ENCODE measurements at regions not wholly inside any gene's neighbourhood (a gene's known extent, or its start where the extent isn't known, plus 50 kb on each side); places are given as distances from the start of the nearest gene placed in this dataset.
"Not testable (repeated sequence)": the region's sequence is repeated elsewhere in the genome, so short reads cannot be mapped to it uniquely, and the experiment has no call there.

DNA sequence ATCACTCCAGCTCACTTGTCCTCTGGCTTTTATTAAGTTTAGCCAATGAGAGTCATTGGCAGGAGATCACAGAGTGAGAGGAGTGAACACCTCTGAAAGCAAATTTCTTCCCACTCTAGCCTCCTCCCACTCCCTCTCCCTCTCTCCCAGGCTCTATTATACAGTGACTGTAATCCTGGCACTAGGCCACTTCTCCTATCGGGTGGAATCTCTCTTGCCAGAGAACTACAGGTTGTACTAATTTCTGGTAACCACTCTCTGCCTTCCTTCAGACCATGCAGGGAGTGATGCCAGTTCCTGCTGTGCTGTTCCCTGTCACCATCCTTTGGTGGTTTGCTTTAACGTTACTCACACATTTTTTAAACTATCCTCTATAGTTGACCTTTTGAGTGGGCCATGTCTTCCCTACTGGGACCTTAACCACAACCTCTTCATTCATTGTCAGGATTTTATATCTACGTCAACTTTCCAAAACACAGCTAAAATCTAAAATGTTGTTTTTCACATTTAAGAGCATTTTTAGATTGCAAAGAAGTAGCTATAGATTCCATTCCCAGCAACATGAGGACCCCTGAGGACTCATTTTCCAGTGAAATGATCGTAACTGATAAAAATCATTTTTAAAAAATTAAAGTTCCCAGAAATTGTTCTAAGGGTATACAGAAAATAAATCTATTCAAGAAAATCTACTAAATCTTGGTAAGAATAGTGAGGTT is 217.1 kb downstream of the MREG start:
- Mint-ChIP-seq H3K9me3 (no peaks in the 10 kb centered on the region), H3K27me3 (no peaks in the 10 kb centered on the region), H3K36me3 (ENCODE audit: low read depth) (no peaks in the 10 kb centered on the region), H3K27ac (no peak overlapping the region), H3K4me3 (no peak overlapping the region), H3K4me1 (peaks cover 15% of the 10 kb centered on the region)
- ChIA-PET CTCF (interaction anchor here (0.8 to 1.2 kb wide), 4 partner anchors 9 to 37 kb away, joined by 3 to 5 read pairs (median 3); no protein-coding TSS in a partner anchor), POLR2A (no interaction called here)
- peak; percentile 6 for DNase-seq

DNA sequence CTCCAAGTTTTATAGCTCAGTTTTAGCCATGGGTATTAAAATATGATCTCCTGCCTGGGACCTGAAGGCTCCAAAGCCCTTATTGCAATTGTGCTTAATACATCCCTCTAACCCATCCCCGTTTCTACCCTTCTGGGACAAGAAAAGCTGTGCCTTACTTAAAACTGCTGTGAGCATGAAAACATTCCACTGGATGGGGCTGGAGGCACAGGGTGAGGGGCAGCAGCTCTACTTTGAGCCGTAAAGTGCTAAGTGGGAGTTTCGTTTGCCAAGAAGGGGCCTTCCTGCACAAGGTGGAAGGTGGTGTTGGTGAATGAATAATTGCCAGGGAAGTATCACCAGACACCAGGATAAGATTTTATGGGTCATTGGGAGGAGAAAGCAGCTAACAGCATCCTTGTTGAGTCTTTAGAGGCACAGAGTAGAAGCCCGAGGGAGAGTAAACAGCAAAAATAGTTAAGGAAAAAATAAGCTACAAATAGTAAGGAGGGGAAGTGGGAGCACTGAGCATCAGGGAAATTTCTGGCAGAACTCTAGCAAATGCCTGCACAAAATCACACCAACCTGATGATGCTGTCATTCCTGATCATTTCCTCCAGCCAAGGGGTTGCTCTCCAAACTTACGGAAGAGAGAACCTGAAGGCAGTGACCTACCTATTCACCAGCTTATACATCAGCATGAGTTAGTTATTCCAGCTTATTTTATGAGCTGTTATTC is 218.4 kb downstream of the MREG start:
- no peak for DNase-seq
- H3K4me3 Mint-ChIP-seq = no peak overlapping the region
- CTCF ChIA-PET = interaction anchor here (0.6 to 1.2 kb wide), 3 partner anchors 9 to 306 kb away, joined by 3 to 4 read pairs (median 3); no protein-coding TSS in a partner anchor
- POLR2A ChIA-PET = no interaction called here
- peaks cover 15% of the 10 kb centered on the region for H3K4me1 Mint-ChIP-seq
- H3K27ac Mint-ChIP-seq = no peak overlapping the region
- no peaks in the 10 kb centered on the region for H3K9me3 Mint-ChIP-seq
- H3K36me3 Mint-ChIP-seq (ENCODE audit: low read depth) = no peaks in the 10 kb centered on the region
- H3K27me3 Mint-ChIP-seq = no peaks in the 10 kb centered on the region

DNA sequence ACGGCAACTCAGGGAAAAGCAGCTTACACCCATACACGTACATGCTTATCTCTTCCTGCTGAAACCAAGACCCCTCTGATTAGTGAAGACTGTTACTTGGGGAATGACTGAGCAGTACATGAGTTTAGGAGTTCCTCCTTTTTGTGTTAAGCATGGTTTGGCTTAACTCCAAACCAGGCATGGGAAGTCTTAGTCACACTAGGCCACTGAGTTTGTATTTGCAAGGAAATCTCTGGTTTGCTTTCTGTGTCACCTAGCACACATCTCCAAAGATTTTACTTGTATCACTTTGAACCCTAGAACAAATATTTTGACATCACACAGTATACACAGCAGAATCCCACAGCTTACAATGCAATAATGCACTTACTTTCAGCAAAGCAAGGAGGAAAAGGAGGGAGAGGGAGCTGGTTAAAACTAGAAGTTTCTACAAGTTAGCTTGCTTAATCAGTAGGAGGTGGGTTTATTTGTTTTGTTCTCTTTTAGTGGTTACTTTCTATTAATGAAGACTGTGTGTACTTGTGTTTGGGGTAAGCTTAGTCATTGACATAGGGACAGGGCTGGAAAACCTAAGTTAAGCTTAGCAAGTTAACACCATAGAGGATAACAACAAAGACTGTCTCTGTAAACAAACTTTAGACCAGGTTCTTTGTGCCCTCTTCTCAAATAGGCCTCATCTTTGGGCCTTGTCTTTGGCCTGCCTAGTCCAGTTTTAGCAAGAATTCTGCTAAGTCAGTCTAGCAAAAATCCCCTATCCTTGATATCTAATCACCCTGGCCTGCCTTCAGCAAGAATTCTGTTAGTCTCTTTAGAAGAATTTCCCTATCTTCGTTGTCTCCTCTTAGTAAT is 219.4 kb downstream of the MREG start:
- Mint-ChIP-seq H3K27ac (no peak overlapping the region), H3K36me3 (ENCODE audit: low read depth) (no peaks in the 10 kb centered on the region), H3K4me1 (peaks cover 15% of the 10 kb centered on the region), H3K27me3 (no peaks in the 10 kb centered on the region), H3K4me3 (no peak overlapping the region), H3K9me3 (no peaks in the 10 kb centered on the region)
- ChIA-PET POLR2A (no interaction called here), CTCF (no interaction called here)
- no peak for DNase-seq

DNA sequence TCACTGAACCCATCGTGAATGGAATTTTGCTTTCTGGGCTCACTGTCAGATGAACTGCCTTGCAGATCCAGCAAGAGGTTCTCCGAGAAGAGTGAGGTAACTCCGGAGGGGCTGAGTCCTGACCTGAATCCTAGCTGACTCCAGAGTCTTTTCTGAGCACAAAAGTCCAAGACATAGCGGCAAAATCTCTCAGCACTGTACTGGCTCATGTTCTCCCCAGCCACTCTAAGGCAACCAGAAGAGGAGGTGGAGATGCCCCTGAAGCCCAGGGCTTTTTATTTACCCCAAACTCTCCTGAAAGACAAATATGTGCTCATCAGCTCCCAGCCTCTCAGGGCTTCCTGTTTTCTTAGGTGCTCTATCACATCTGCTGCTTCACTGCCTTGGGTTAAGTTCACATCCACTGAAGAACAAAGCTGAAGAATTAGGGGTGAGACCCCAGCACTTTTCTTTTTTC is 221.8 kb downstream of the MREG start:
- Mint-ChIP-seq H3K36me3 (ENCODE audit: low read depth) (no peaks in the 10 kb centered on the region), H3K27me3 (no peaks in the 10 kb centered on the region), H3K4me3 (no peak overlapping the region), H3K4me1 (peaks cover 15% of the 10 kb centered on the region), H3K9me3 (no peaks in the 10 kb centered on the region), H3K27ac (no peak overlapping the region)
- CTCF ChIA-PET = no interaction called here
- DNase-seq = no peak
- POLR2A ChIA-PET = no interaction called here

DNA sequence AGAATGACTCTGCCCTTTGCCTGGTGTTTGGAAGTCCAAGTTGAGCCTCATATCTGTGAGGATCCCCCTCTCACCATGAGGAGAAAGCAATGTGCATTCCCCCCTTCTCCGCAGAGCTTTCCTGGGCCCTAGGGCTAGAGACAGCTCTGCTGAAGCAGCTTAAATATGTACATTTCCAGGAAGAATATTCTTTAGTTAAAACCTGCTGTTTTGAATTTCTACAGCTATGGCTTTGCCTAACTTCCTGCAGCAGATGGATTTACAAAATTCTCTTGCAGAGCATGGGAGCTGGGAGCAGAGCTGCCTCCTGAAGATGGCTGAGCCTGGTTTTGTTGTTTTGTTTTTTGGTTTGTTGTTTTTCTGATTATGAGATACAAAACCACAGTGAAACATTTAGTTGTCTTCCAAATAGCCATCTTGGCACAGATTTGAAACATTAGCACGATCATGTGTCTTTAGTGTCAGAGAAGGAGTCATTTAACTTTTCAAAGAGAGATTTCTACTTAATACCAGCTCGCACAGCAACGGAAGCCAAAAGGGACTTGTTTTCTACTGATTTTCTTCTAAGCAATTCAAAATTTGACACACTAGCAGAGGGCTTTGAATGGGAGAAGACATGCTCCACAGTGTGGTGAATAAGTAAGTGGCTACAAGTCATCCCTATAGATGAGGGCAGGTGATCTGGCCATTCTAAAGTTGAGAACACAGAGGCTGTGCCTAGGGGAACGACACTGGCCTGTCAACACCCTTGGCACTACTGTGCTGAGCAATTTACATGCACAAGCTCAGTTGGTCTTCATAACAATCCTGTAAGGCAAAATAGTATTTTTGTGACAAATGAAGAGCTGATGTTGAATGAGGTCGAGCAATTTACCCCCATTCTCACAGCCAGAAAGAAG is 222.6 kb downstream of the MREG start:
- CTCF ChIA-PET = no interaction called here
- H3K4me3 Mint-ChIP-seq = no peak overlapping the region
- POLR2A ChIA-PET = no interaction called here
- no peaks in the 10 kb centered on the region for H3K9me3 Mint-ChIP-seq
- H3K27ac Mint-ChIP-seq = no peak overlapping the region
- no peak for DNase-seq
- peaks cover 7% of the 10 kb centered on the region for H3K4me1 Mint-ChIP-seq
- H3K36me3 Mint-ChIP-seq (ENCODE audit: low read depth) = no peaks in the 10 kb centered on the region
- no peaks in the 10 kb centered on the region for H3K27me3 Mint-ChIP-seq

DNA sequence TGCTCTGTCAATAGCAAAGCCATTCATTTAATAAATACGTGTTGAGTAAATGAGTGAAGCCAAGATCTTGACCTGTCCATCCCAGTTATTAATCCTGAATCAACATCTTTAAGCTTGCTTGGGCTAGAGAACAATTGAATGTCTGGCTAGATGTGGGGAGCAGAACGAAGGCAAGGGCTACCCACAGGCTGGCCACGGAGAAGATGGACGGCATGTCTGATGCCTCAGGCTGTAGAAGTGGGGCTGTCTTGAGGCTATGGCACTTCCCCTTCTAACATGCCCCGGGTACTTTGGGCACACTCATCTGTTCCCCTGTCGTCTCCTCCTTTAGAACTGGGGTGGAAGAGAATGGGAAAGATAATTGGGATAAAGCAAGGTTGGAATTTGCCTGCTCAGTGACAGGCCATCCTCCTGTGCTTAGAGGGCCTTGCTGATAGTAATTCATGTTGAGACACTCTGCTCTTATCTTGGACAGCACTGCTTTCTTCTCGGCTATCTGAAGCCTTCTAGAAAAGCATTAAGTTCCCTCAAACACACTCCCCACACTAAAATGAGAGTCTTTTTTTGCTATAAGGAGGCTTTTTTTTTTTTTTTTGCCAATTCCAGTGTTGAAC is 225.7 kb downstream of the MREG start:
- no peak overlapping the region for H3K27ac Mint-ChIP-seq
- no peak for DNase-seq
- H3K27me3 Mint-ChIP-seq = no peaks in the 10 kb centered on the region
- ChIA-PET CTCF (interaction anchor here (2.4 kb wide), 1 partner anchor 11 kb away, joined by 6 read pairs; no protein-coding TSS in a partner anchor), POLR2A (no interaction called here)
- no peaks in the 10 kb centered on the region for H3K36me3 Mint-ChIP-seq (ENCODE audit: low read depth)
- no peaks in the 10 kb centered on the region for H3K4me1 Mint-ChIP-seq
- no peaks in the 10 kb centered on the region for H3K9me3 Mint-ChIP-seq
- no peak overlapping the region for H3K4me3 Mint-ChIP-seq

DNA sequence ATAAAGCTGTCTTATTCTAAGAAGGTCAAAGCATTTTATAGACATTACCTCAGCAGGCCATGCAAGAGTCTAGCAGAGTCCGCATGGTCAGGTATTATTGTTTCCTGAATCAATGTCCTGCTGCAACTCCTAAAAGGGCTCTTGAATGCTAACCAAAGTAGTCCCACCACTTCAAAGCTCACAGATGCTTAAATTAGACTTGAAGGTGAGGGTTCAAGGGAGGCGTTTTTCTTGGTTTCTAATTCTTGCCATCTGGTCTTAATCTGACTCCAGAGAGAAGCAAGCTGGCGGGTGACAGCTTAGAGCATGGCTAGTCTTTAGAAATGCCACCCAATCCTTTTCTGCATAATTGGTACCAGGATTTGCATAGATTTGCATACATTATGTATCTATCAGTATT is 226.3 kb downstream of the MREG start:
- ChIA-PET CTCF (interaction anchor here (1.1 to 2.4 kb wide), 2 partner anchors 10 kb away, joined by 5 to 6 read pairs; no protein-coding TSS in a partner anchor), POLR2A (no interaction called here)
- no peak for DNase-seq
- Mint-ChIP-seq H3K4me1 (no peaks in the 10 kb centered on the region), H3K4me3 (no peak overlapping the region), H3K27me3 (no peaks in the 10 kb centered on the region), H3K36me3 (ENCODE audit: low read depth) (no peaks in the 10 kb centered on the region), H3K27ac (no peak overlapping the region), H3K9me3 (no peaks in the 10 kb centered on the region)

DNA sequence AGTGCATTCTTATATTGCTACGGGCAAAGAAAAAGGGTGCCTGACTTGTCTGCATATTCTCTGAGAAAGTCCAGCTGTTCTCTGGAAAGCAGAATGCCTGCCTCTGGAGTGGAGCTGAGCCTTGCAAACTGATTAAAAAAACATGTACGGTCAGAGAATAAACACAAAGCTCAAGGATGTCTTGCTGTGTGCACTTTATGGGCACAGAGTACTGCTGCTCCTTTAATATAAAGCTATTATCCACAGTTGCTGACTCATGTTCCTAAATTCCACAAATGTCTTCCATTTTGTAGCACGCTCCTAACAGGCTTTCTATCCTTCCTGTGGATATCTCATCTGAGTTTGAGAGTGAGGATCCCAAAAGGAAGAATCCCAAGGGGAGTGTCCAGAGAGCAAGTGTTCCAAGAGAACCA is 229.0 kb downstream of the MREG start:
- Mint-ChIP-seq H3K4me1 (no peaks in the 10 kb centered on the region), H3K9me3 (no peaks in the 10 kb centered on the region), H3K27ac (no peak overlapping the region), H3K27me3 (peaks cover 6% of the 10 kb centered on the region), H3K4me3 (no peak overlapping the region), H3K36me3 (ENCODE audit: low read depth) (no peaks in the 10 kb centered on the region)
- DNase-seq = no peak
- CTCF ChIA-PET = no interaction called here
- POLR2A ChIA-PET = no interaction called here

DNA sequence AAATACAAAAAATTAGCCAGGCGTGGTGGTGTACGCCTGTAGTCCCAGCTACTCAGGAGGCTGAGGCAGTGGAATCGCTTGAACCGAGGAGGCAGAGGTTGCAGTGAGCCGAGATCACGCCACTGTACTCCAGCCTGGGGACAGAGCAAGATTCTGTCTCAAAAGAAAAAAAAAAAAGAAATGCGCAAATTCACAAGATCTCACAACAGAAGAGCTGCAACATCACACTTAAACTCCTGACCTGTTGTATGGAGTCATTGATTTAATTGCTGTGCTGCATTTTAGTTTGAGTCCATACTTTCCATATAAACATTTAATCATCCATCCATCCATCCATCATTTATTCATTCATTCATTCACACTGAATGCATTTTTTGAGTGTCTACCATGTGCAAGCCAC is 229.7 kb downstream of the MREG start:
- POLR2A ChIA-PET; H3K27me3 Mint-ChIP-seq; H3K27ac Mint-ChIP-seq; H3K9me3 Mint-ChIP-seq; CTCF ChIA-PET; DNase-seq; H3K4me1 Mint-ChIP-seq; H3K4me3 Mint-ChIP-seq; H3K36me3 Mint-ChIP-seq (ENCODE audit: low read depth): not testable (repeated sequence)

DNA sequence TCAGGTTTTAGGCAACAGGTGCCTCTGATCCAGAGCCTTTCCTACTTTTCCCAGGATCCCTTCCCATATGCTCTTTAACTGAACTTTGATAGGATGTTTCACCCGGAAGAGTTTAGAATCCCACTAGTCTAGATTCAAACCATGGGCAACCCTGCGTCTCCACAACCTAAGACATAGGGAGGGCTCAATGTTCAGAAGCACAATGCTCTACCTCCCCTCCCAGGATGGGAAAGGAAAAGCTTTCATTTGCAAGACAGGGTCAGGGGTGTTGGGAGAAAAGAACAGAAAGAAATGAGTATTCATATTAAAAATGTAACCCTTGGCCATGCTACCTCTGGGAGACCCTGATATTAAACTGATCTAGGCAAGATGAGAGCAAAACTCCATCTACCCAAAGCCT is 230.4 kb downstream of the MREG start:
- Mint-ChIP-seq H3K9me3 (no peaks in the 10 kb centered on the region), H3K27ac (no peak overlapping the region), H3K4me3 (no peak overlapping the region), H3K27me3 (peaks cover 6% of the 10 kb centered on the region), H3K4me1 (no peaks in the 10 kb centered on the region), H3K36me3 (ENCODE audit: low read depth) (no peaks in the 10 kb centered on the region)
- ChIA-PET CTCF (interaction anchor here (1.1 kb wide), 1 partner anchor 33 kb away, joined by 3 read pairs; no protein-coding TSS in a partner anchor), POLR2A (no interaction called here)
- no peak for DNase-seq

DNA sequence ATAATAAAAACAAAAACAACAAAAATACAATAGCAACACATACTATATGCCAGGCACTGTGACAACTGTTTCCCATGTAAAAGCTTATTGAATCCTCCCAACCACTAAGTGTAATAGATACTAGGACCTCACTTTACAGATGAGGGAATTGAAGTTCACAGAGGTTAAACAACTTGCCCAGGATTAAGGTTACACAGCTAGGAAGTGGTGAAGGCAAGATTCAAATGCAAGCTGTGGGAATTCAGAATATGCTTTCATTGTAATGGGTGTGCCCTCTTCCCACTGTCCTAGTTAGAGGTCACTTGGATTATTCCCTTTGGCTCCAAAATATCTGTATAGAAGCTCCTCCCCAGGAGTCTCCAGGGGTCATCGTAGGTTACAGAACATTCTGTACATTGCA is 231.1 kb downstream of the MREG start:
- DNase-seq = no peak
- ChIA-PET POLR2A (no interaction called here), CTCF (interaction anchor here (0.8 to 1.1 kb wide), 2 partner anchors 32 to 216 kb away, joined by 3 read pairs; no protein-coding TSS in a partner anchor)
- Mint-ChIP-seq H3K4me1 (no peaks in the 10 kb centered on the region), H3K27ac (no peak overlapping the region), H3K36me3 (ENCODE audit: low read depth) (no peaks in the 10 kb centered on the region), H3K4me3 (no peak overlapping the region), H3K27me3 (peaks cover 6% of the 10 kb centered on the region), H3K9me3 (no peaks in the 10 kb centered on the region)

Measured in activated CD4-positive, alpha-beta T cell treated with anti-CD3 and anti-CD28 coated beads, Interleukin-2, amount 10 ng/mL, durations not matched to agents 7 days and 5 days (primary cell).